ENCODE measurements at regions not wholly inside any gene's neighbourhood (a gene's known extent, or its start where the extent isn't known, plus 50 kb on each side); places are given as distances from the start of the nearest gene placed in this dataset.
"Not testable (repeated sequence)": the region's sequence is repeated elsewhere in the genome, so short reads cannot be mapped to it uniquely, and the experiment has no call there.

- Histone ChIP-seq H3K27ac (no peak overlapping the region), H3K27me3 (no peaks in the 10 kb centered on the region), H3K4me1 (no peaks in the 10 kb centered on the region), H3K36me3 (ENCODE audit: low read depth, missing control alignments) (no peaks in the 10 kb centered on the region), H3K9me3 (no peaks in the 10 kb centered on the region), H3K4me3 (no peak overlapping the region)
- intact Hi-C loops (cut with DNase I; ENCODE audit: low total_unique reads) = no loop called here
- DNase-seq = no peak
- TF ChIP-seq POLR2A (IDR thresholded peaks at IDR 0.05) = no peak
- TF ChIP-seq, protein P1, sequence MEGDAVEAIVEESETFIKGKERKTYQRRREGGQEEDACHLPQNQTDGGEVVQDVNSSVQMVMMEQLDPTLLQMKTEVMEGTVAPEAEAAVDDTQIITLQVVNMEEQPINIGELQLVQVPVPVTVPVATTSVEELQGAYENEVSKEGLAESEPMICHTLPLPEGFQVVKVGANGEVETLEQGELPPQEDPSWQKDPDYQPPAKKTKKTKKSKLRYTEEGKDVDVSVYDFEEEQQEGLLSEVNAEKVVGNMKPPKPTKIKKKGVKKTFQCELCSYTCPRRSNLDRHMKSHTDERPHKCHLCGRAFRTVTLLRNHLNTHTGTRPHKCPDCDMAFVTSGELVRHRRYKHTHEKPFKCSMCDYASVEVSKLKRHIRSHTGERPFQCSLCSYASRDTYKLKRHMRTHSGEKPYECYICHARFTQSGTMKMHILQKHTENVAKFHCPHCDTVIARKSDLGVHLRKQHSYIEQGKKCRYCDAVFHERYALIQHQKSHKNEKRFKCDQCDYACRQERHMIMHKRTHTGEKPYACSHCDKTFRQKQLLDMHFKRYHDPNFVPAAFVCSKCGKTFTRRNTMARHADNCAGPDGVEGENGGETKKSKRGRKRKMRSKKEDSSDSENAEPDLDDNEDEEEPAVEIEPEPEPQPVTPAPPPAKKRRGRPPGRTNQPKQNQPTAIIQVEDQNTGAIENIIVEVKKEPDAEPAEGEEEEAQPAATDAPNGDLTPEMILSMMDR (IDR thresholded peaks at IDR 0.05) = no peak
- 88 to 100% methylated on average over 1 of the region's 1 CpG for WGBS, 2 donors
These were observed 115.9 kb downstream of the ACTBL2 start for GRCh38 chr5:57366744-57367143.

DNA sequence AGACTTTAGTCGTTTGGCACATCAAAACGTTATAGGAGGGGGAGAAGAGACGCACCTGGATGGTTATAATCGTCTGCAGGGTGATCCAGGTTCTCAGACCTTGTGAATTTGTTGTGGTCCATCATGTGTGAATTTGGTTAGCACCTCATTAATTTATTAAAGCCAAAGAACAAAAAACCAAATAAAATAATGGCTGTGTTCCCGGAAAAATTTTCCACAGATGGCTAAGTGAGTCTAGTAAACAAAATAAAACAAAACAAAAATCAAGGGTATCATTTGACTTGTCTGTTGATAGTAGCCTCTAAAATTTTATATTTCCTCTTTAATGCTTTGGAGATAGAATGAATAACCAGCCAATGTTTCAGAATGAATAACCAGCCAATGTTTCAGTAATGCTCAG is 119.7 kb downstream of the ACTBL2 start:
- H3K36me3 ChIP-seq (ENCODE audit: low read depth, missing control alignments) = no peaks in the 10 kb centered on the region
- H3K27ac ChIP-seq = no peak overlapping the region
- intact Hi-C loops (cut with DNase I; ENCODE audit: low total_unique reads) = no loop called here
- DNase-seq = no peak
- TF ChIP-seq, protein P1 (IDR thresholded peaks at IDR 0.05) = no peak
- TF ChIP-seq POLR2A (IDR thresholded peaks at IDR 0.05) = no peak
- 66 to 75% methylated on average over 5 of the region's 5 CpGs for WGBS, 2 donors
- H3K4me1 ChIP-seq = no peaks in the 10 kb centered on the region
- no peaks in the 10 kb centered on the region for H3K9me3 ChIP-seq
- H3K27me3 ChIP-seq = no peaks in the 10 kb centered on the region
- no peak overlapping the region for H3K4me3 ChIP-seq

DNA sequence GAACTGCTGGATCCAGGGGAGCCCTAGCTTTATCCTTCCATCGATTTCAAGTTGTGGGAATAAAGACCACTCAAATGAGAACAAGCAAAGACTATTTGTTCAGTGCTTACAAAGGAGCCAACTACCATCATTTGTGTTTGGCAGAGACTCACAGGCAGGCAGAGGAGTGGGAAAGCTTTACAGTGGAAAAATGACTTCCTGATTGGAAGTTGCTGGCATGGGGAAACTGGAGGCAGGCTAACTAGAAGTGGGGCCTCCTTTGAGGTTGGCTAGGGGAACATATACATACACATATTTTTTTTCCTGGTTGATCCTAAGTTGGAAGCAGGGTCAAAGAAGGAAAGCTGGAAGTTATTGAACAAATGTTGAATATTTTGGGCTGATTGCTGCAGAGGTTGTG is 121.7 kb downstream of the ACTBL2 start:
- no peaks in the 10 kb centered on the region for H3K27me3 ChIP-seq
- DNase-seq = no peak

GRCh38 chr5:57358796-57359592 is 123.6 kb downstream of the ACTBL2 start:
- H3K36me3 ChIP-seq (ENCODE audit: low read depth, missing control alignments) = no peaks in the 10 kb centered on the region
- no peaks in the 10 kb centered on the region for H3K9me3 ChIP-seq
- H3K4me3 ChIP-seq = no peak overlapping the region
- no peak for TF ChIP-seq POLR2A (IDR thresholded peaks at IDR 0.05)
- TF ChIP-seq, protein P1 (IDR thresholded peaks at IDR 0.05) = no peak
- intact Hi-C loops (cut with DNase I; ENCODE audit: low total_unique reads) = no loop called here
- H3K27ac ChIP-seq = no peak overlapping the region
- no peaks in the 10 kb centered on the region for H3K4me1 ChIP-seq
- no peaks in the 10 kb centered on the region for H3K27me3 ChIP-seq
- no peak for DNase-seq
- WGBS, 2 donors = 82 to 85% methylated on average over 5 of the region's 5 CpGs

More for the DNA sequence above, 121.7 kb downstream of the ACTBL2 start:
- TF ChIP-seq, protein P1 (IDR thresholded peaks at IDR 0.05) = no peak
- TF ChIP-seq POLR2A (IDR thresholded peaks at IDR 0.05) = no peak
- Histone ChIP-seq H3K9me3 (no peaks in the 10 kb centered on the region), H3K4me3 (no peak overlapping the region), H3K36me3 (ENCODE audit: low read depth, missing control alignments) (no peaks in the 10 kb centered on the region), H3K27ac (no peak overlapping the region), H3K4me1 (no peaks in the 10 kb centered on the region)
- WGBS, 2 donors = 71 to 89% methylated on average over 1 of the region's 1 CpG
- intact Hi-C loops (cut with DNase I; ENCODE audit: low total_unique reads) = no loop called here

DNA sequence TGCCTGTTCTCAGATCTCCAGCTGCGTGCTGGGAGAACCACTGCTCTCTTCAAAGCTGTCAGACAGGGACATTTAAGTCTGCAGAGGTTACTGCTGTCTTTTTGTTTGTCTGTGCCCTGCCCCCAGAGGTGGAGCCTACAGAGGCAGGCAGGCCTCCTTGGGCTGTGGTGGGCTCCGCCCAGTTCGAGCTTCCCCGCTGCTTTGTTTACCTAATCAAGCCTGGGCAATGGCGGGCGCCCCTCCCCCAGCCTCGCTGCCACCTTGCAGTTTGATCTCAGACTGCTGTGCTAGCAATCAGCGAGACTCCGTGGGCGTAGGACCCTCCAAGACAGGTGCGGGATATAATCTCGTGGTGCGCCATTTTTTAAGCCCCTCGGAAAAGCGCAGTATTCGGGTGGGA is 125.8 kb downstream of the ACTBL2 start:
- DNase-seq; H3K4me3 ChIP-seq; intact Hi-C loops (cut with DNase I; ENCODE audit: low total_unique reads); H3K27ac ChIP-seq; H3K27me3 ChIP-seq; H3K36me3 ChIP-seq (ENCODE audit: low read depth, missing control alignments); H3K9me3 ChIP-seq; H3K4me1 ChIP-seq: not testable (repeated sequence)
- WGBS, 2 donors = 88% methylated on average over 11 of the region's 16 CpGs; no CpG with 5 or more reads in 1 of the 2 donors
